PFSK-1 (cell line): ENCODE measurements at regions not wholly inside any gene's neighbourhood (a gene's known extent, or its start where the extent isn't known, plus 50 kb on each side); places are given as distances from the start of the nearest gene placed in this dataset.

Experiments
- FOXP2 ChIP-seq: optimal IDR thresholded peaks from 2 replicates; pipeline ENCODE3; 2011; ENCODE audit warnings: borderline replicate concordance, control low read depth, inconsistent platforms; ENCODE audit not compliant: insufficient read depth; ENCODE audit errors: extremely low read length, extremely low read depth
- POLR2AphosphoS5 ChIP-seq: IDR thresholded peaks from 2 replicates; pipeline ENCODE4 v1.6.1; 2012; ENCODE audit warnings: low read depth, mild to moderate bottlenecking, control low read depth, low read length, moderate library complexity
- SIN3A ChIP-seq: IDR thresholded peaks from 2 replicates; pipeline ENCODE4 v1.6.1; 2012; ENCODE audit warnings: mild to moderate bottlenecking, low read length, moderate library complexity, borderline replicate concordance; ENCODE audit not compliant: insufficient read depth
- TAF1 ChIP-seq: IDR thresholded peaks from 2 replicates; pipeline ENCODE4 v1.6.1; 2012; ENCODE audit warnings: low read length, control low read depth, borderline replicate concordance; ENCODE audit not compliant: insufficient read depth
- TF ChIP-seq, protein P1 (sequence below), 2 experiments: IDR thresholded peaks; 2 replicates each; pipeline versions ENCODE4 v1.6.1 to v1.8.0; 2011 to 2012; ENCODE audit warnings: low read depth in 2 of 2, low read length in 2 of 2, control low read depth in 1 of 2, inconsistent platforms in 1 of 2, mild to moderate bottlenecking in 1 of 2, moderate library complexity in 1 of 2; ENCODE audit not compliant: insufficient read depth in 1 of 2

DNA sequence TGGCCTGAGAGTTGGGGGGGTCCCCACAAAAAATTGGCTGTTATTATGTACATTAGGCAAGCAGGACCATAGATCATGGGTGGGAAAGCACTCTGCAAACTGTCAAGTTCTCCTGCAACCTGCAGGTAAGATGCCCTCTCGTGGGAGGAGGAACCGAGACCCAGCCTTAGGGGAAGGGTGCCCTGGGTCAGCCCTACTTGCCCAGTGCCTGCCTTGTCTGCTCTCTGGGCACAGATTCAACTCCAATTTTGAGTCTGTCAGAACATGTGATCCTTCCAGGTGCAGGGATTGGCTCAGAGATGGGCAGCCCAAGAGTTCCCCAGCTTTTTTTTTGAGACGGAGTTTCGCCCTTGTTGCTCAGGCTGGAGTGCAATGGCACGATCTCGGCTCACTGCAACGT, 99.2 kb downstream of the PLXNA1 start:
- TF ChIP-seq, protein P1, sequence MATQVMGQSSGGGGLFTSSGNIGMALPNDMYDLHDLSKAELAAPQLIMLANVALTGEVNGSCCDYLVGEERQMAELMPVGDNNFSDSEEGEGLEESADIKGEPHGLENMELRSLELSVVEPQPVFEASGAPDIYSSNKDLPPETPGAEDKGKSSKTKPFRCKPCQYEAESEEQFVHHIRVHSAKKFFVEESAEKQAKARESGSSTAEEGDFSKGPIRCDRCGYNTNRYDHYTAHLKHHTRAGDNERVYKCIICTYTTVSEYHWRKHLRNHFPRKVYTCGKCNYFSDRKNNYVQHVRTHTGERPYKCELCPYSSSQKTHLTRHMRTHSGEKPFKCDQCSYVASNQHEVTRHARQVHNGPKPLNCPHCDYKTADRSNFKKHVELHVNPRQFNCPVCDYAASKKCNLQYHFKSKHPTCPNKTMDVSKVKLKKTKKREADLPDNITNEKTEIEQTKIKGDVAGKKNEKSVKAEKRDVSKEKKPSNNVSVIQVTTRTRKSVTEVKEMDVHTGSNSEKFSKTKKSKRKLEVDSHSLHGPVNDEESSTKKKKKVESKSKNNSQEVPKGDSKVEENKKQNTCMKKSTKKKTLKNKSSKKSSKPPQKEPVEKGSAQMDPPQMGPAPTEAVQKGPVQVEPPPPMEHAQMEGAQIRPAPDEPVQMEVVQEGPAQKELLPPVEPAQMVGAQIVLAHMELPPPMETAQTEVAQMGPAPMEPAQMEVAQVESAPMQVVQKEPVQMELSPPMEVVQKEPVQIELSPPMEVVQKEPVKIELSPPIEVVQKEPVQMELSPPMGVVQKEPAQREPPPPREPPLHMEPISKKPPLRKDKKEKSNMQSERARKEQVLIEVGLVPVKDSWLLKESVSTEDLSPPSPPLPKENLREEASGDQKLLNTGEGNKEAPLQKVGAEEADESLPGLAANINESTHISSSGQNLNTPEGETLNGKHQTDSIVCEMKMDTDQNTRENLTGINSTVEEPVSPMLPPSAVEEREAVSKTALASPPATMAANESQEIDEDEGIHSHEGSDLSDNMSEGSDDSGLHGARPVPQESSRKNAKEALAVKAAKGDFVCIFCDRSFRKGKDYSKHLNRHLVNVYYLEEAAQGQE (IDR thresholded peaks at IDR 0.05; ENCODE audit: insufficient read depth in 1 of 2, low read depth in 2 of 2, low read length in 2 of 2): no peak
- TF ChIP-seq TAF1: no peak
- TF ChIP-seq SIN3A: no peak
- TF ChIP-seq FOXP2: no peak

DNA sequence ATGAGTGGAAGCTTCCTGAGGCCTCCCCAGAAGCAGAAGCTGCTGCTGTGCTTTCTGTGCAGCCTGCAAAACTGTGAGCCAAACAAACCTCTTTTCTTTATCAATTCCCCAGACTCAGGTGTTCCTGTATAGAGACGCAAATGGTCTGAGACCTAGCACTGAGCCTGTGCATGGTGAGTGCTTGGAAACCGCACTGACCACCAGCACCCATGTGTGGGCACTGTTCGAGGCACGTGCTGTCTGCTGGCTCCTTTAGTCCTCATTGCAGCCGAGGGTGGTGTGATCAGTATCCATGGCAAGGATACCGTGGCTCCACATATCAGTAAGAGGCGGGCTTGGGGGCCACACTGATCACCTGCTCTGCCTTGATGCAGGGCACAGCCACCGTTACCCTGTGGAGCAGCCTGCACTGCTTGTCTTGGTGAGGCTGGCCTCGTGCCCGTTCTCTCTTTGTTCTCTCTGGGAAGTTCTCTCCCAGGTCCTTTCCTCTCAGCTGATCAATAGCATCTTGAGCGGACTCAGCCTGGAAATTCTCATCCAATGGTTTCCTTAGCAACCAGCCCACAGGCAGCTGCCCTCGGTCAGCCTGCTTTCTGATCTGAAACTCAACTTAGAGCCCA, 101.0 kb downstream of the PLXNA1 start:
- TF ChIP-seq, protein P1 (IDR thresholded peaks at IDR 0.05; ENCODE audit: insufficient read depth in 1 of 2, low read depth in 2 of 2, low read length in 2 of 2): no peak
- TF ChIP-seq FOXP2 (no peak), POLR2AphosphoS5 (no peak), TAF1 (no peak), SIN3A (no peak)

DNA sequence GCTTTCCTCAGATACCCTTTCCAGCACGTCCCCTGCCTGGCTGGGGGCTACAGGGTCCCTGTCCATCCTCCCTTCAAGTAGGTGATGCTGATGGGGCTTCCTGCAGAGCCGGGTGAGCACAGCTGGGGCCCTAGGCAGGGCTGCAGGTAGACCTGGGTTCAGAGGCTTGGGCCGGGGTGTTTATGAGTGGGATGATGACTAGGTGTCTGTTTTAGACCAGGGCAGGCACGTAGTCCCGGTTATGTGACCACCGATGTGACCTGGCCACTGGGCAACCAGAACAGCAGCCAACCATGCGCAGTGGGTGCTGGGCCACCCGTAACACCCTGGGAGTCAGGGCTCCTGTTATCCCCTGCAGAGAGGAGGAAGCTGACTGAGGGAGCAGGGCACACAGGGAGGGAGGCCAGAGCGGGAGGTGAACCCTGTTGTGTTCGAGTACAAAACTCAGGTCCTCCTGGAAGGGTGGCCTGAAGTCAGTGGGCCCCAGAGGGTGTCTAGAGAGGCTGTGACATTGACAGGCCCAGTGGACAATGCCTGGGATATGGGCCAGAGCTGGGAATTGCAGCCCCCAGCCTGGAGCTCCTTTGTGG, 101.6 kb downstream of the PLXNA1 start:
- TF ChIP-seq, protein P1 (IDR thresholded peaks at IDR 0.05; ENCODE audit: insufficient read depth in 1 of 2, low read depth in 2 of 2, low read length in 2 of 2): no peak
- no peak for TF ChIP-seq TAF1
- no peak for TF ChIP-seq SIN3A
- TF ChIP-seq POLR2AphosphoS5: no peak
- no peak for TF ChIP-seq FOXP2

DNA sequence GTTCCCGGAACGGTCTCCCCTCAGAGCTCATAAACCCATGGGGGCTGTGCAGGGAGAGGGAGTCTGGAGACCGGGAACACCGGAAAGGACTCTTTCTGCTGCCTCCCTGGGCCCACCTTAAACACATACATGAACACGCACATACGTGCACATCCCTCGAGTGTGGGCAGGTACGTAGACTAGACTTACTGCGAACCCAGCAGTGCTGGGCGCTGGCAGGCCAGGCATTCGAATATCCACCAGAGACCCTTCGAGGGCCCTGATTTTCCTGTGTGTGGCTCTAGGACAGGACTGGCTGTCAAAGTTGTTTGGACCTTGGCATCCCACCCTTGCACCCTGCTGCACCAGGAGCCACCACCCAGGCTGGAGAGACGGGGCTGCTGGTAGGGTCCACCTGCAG, 102.7 kb downstream of the PLXNA1 start:
- no peak for TF ChIP-seq FOXP2
- no peak for TF ChIP-seq TAF1
- TF ChIP-seq, protein P1 (IDR thresholded peaks at IDR 0.05; ENCODE audit: insufficient read depth in 1 of 2, low read depth in 2 of 2, low read length in 2 of 2): no peak
- TF ChIP-seq POLR2AphosphoS5: no peak
- no peak for TF ChIP-seq SIN3A
